GM12892 (cell line): ENCODE measurements at regions not wholly inside any gene's neighbourhood (a gene's known extent, or its start where the extent isn't known, plus 50 kb on each side); places are given as distances from the start of the nearest gene placed in this dataset.

Experiments
- POLR2A ChIP-seq: IDR thresholded peaks from 2 replicates; pipeline ENCODE4 v1.6.1; 2011; ENCODE audit warnings: low read depth, low read length, control low read depth
- POLR2AphosphoS5 ChIP-seq: IDR thresholded peaks from 2 replicates; pipeline ENCODE4 v1.6.1; 2011; ENCODE audit warnings: low read depth, low read length, control low read depth
- TAF1 ChIP-seq: IDR thresholded peaks from 2 replicates; pipeline ENCODE4 v1.6.1; 2011; ENCODE audit warnings: low read depth, mild to moderate bottlenecking, control low read depth, low read length, borderline replicate concordance

DNA sequence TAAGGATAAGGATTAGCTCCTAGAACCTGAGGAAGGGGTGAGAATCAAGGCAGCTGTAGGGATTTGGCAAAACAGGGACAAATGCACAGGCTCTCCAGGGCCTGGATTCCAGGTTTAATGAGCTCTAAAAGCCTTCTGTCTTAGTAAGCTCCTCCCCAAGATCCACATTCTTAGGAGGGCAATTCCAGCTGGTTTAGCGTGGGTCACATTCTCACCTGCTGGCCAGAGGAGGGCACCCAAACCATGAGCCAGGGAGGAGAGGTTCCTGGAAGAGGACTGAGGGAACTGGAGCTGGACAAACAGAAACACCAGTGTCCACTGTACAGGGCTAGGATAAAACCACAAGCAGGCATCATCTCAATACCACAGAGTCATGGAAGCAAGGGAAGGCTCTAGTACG, 480.0 kb downstream of the CCDC171 start:
- TF ChIP-seq POLR2A (no peak), POLR2AphosphoS5 (no peak), TAF1 (no peak)
